ENCODE measurements at regions not wholly inside any gene's neighbourhood (a gene's known extent, or its start where the extent isn't known, plus 50 kb on each side); places are given as distances from the start of the nearest gene placed in this dataset.

- no peak for DNase-seq (ENCODE audit: low read depth, low spot score)
- in situ Hi-C loops (cut with HindIII; ENCODE audit: low pct_unique_long_range_greater_than_20kb, low sequenced_read_pairs) = no loop called here
These were observed 631.7 kb upstream of the CCDC54 start for GRCh38 chr3:106745344-106746168.

GRCh38 chr3:106746286-106746685, 631.0 kb upstream of the CCDC54 start:
- in situ Hi-C loops (cut with HindIII; ENCODE audit: low pct_unique_long_range_greater_than_20kb, low sequenced_read_pairs) = no loop called here
- no peak for DNase-seq (ENCODE audit: low read depth, low spot score)

GRCh38 chr3:106748472-106749262, 628.6 kb upstream of the CCDC54 start:
- in situ Hi-C loops (cut with HindIII; ENCODE audit: low pct_unique_long_range_greater_than_20kb, low sequenced_read_pairs) = no loop called here
- DNase-seq (ENCODE audit: low read depth, low spot score) = no peak

GRCh38 chr3:106750092-106750491, 627.1 kb upstream of the CCDC54 start:
- no peak for DNase-seq (ENCODE audit: low read depth, low spot score)
- in situ Hi-C loops (cut with HindIII; ENCODE audit: low pct_unique_long_range_greater_than_20kb, low sequenced_read_pairs) = no loop called here

GRCh38 chr3:106755336-106755735, 621.9 kb upstream of the CCDC54 start:
- DNase-seq (ENCODE audit: low read depth, low spot score) = no peak
- in situ Hi-C loops (cut with HindIII; ENCODE audit: low pct_unique_long_range_greater_than_20kb, low sequenced_read_pairs) = no loop called here

- no peak for DNase-seq (ENCODE audit: low read depth, low spot score)
- in situ Hi-C loops (cut with HindIII; ENCODE audit: low pct_unique_long_range_greater_than_20kb, low sequenced_read_pairs) = no loop called here
These were observed 620.3 kb upstream of the CCDC54 start for GRCh38 chr3:106756901-106757300.

GRCh38 chr3:106758459-106758858, 618.8 kb upstream of the CCDC54 start:
- no peak for DNase-seq (ENCODE audit: low read depth, low spot score)
- in situ Hi-C loops (cut with HindIII; ENCODE audit: low pct_unique_long_range_greater_than_20kb, low sequenced_read_pairs) = no loop called here

- DNase-seq (ENCODE audit: low read depth, low spot score) = no peak
- in situ Hi-C loops (cut with HindIII; ENCODE audit: low pct_unique_long_range_greater_than_20kb, low sequenced_read_pairs) = no loop called here
These were observed 617.5 kb upstream of the CCDC54 start for GRCh38 chr3:106759731-106760130.

- in situ Hi-C loops (cut with HindIII; ENCODE audit: low pct_unique_long_range_greater_than_20kb, low sequenced_read_pairs) = no loop called here
- DNase-seq (ENCODE audit: low read depth, low spot score) = no peak
These were observed 611.9 kb upstream of the CCDC54 start for GRCh38 chr3:106765342-106765741.

GRCh38 chr3:106768941-106769480, 608.2 kb upstream of the CCDC54 start:
- in situ Hi-C loops (cut with HindIII; ENCODE audit: low pct_unique_long_range_greater_than_20kb, low sequenced_read_pairs) = no loop called here
- no peak for DNase-seq (ENCODE audit: low read depth, low spot score)

GRCh38 chr3:106773795-106774194, 603.4 kb upstream of the CCDC54 start:
- in situ Hi-C loops (cut with HindIII; ENCODE audit: low pct_unique_long_range_greater_than_20kb, low sequenced_read_pairs) = no loop called here
- no peak for DNase-seq (ENCODE audit: low read depth, low spot score)

GRCh38 chr3:106783231-106783630, 594.0 kb upstream of the CCDC54 start:
- in situ Hi-C loops (cut with HindIII; ENCODE audit: low pct_unique_long_range_greater_than_20kb, low sequenced_read_pairs) = no loop called here
- DNase-seq (ENCODE audit: low read depth, low spot score) = no peak

GRCh38 chr3:106789276-106789675, 588.0 kb upstream of the CCDC54 start:
- no peak for DNase-seq (ENCODE audit: low read depth, low spot score)

GRCh38 chr3:106792716-106793115, 584.5 kb upstream of the CCDC54 start:
- in situ Hi-C loops (cut with HindIII; ENCODE audit: low pct_unique_long_range_greater_than_20kb, low sequenced_read_pairs) = no loop called here
- no peak for DNase-seq (ENCODE audit: low read depth, low spot score)

More at GRCh38 chr3:106789276-106789675, 588.0 kb upstream of the CCDC54 start:
- in situ Hi-C loops (cut with HindIII; ENCODE audit: low pct_unique_long_range_greater_than_20kb, low sequenced_read_pairs) = no loop called here

- no peak for DNase-seq (ENCODE audit: low read depth, low spot score)
- in situ Hi-C loops (cut with HindIII; ENCODE audit: low pct_unique_long_range_greater_than_20kb, low sequenced_read_pairs) = no loop called here
These were observed 582.8 kb upstream of the CCDC54 start for GRCh38 chr3:106794442-106794841.

- in situ Hi-C loops (cut with HindIII; ENCODE audit: low pct_unique_long_range_greater_than_20kb, low sequenced_read_pairs) = no loop called here
- DNase-seq (ENCODE audit: low read depth, low spot score) = no peak
These were observed 581.7 kb upstream of the CCDC54 start for GRCh38 chr3:106795553-106795952.

GRCh38 chr3:106797461-106797860, 579.8 kb upstream of the CCDC54 start:
- in situ Hi-C loops (cut with HindIII; ENCODE audit: low pct_unique_long_range_greater_than_20kb, low sequenced_read_pairs) = no loop called here
- no peak for DNase-seq (ENCODE audit: low read depth, low spot score)

- in situ Hi-C loops (cut with HindIII; ENCODE audit: low pct_unique_long_range_greater_than_20kb, low sequenced_read_pairs) = no loop called here
- no peak for DNase-seq (ENCODE audit: low read depth, low spot score)
These were observed 571.6 kb upstream of the CCDC54 start for GRCh38 chr3:106805625-106806024.

GRCh38 chr3:106806964-106807363, 570.3 kb upstream of the CCDC54 start:
- no peak for DNase-seq (ENCODE audit: low read depth, low spot score)
- in situ Hi-C loops (cut with HindIII; ENCODE audit: low pct_unique_long_range_greater_than_20kb, low sequenced_read_pairs) = no loop called here

Measured in SK-MEL-5 (cell line).